ENCODE measurements at regions not wholly inside any gene's neighbourhood (a gene's known extent, or its start where the extent isn't known, plus 50 kb on each side); places are given as distances from the start of the nearest gene placed in this dataset.
"Not testable (repeated sequence)": the region's sequence is repeated elsewhere in the genome, so short reads cannot be mapped to it uniquely, and the experiment has no call there.

- no peak overlapping the region for H3K27ac ChIP-seq (ENCODE audit: low read depth, low read length)
- H3K27me3 ChIP-seq (ENCODE audit: control insufficient read depth, insufficient read depth, low read length), result no peaks in the 10 kb centered on the region
- POLR2A ChIA-PET, result no interaction called here
- H3K9me3 ChIP-seq (ENCODE audit: control insufficient read depth, insufficient read depth, low read length), result no peaks in the 10 kb centered on the region
- TF ChIP-seq, protein P1, sequence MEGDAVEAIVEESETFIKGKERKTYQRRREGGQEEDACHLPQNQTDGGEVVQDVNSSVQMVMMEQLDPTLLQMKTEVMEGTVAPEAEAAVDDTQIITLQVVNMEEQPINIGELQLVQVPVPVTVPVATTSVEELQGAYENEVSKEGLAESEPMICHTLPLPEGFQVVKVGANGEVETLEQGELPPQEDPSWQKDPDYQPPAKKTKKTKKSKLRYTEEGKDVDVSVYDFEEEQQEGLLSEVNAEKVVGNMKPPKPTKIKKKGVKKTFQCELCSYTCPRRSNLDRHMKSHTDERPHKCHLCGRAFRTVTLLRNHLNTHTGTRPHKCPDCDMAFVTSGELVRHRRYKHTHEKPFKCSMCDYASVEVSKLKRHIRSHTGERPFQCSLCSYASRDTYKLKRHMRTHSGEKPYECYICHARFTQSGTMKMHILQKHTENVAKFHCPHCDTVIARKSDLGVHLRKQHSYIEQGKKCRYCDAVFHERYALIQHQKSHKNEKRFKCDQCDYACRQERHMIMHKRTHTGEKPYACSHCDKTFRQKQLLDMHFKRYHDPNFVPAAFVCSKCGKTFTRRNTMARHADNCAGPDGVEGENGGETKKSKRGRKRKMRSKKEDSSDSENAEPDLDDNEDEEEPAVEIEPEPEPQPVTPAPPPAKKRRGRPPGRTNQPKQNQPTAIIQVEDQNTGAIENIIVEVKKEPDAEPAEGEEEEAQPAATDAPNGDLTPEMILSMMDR (IDR thresholded peaks at IDR 0.05; ENCODE audit: low read depth, low read length), result no peak
- H3K4me3 ChIP-seq (ENCODE audit: low read depth, low read length), result no peak overlapping the region
- CTCF ChIA-PET, result no interaction called here
- no peak for DNase-seq (ENCODE audit: low read depth, low spot score)
Observed at GRCh38 chrX:43446752-43447151, 209.3 kb upstream of the MAOA start.

GRCh38 chrX:43448688-43449087 lies 207.4 kb upstream of the MAOA start:
- POLR2A ChIA-PET, result no interaction called here

DNA sequence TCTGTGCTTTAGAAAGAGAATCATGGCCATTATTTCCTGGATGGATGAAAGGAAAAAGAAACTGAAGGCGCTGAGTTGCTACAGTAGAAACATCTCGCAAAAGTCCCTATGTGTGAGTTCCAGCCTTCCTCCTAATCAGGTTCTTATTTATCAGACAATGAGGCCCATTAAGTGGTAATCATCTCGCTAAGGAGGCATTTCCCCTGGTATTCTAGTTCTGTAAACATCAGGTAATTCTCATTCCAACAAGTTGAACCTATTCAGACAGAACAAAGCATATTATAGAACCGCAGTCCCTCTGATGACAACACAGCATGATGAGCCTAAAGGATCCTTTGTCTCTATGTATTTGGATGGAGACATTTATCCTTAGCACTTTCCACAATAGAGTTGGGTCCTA lies 205.7 kb upstream of the MAOA start:
- Histone ChIP-seq H3K27me3 (ENCODE audit: control insufficient read depth, insufficient read depth, low read length) (no peaks in the 10 kb centered on the region), H3K4me3 (ENCODE audit: low read depth, low read length) (no peak overlapping the region), H3K27ac (ENCODE audit: low read depth, low read length) (no peak overlapping the region), H3K9me3 (ENCODE audit: control insufficient read depth, insufficient read depth, low read length) (no peaks in the 10 kb centered on the region; the same call in 1 of the 2 replicates)
- DNase-seq (ENCODE audit: low read depth, low spot score), result no peak
- POLR2A ChIA-PET, result no interaction called here
- TF ChIP-seq, protein P1 (IDR thresholded peaks at IDR 0.05; ENCODE audit: low read depth, low read length), result no peak
- CTCF ChIA-PET, result no interaction called here

More at GRCh38 chrX:43448688-43449087, 207.4 kb upstream of the MAOA start:
- Histone ChIP-seq H3K9me3 (ENCODE audit: control insufficient read depth, insufficient read depth, low read length) (no peaks in the 10 kb centered on the region; the same call in 1 of the 2 replicates), H3K4me3 (ENCODE audit: low read depth, low read length) (no peak overlapping the region), H3K27me3 (ENCODE audit: control insufficient read depth, insufficient read depth, low read length) (no peaks in the 10 kb centered on the region), H3K27ac (ENCODE audit: low read depth, low read length) (no peak overlapping the region)
- no peak for DNase-seq (ENCODE audit: low read depth, low spot score)
- TF ChIP-seq, protein P1 (IDR thresholded peaks at IDR 0.05; ENCODE audit: low read depth, low read length), result no peak
- CTCF ChIA-PET, result no interaction called here

DNA sequence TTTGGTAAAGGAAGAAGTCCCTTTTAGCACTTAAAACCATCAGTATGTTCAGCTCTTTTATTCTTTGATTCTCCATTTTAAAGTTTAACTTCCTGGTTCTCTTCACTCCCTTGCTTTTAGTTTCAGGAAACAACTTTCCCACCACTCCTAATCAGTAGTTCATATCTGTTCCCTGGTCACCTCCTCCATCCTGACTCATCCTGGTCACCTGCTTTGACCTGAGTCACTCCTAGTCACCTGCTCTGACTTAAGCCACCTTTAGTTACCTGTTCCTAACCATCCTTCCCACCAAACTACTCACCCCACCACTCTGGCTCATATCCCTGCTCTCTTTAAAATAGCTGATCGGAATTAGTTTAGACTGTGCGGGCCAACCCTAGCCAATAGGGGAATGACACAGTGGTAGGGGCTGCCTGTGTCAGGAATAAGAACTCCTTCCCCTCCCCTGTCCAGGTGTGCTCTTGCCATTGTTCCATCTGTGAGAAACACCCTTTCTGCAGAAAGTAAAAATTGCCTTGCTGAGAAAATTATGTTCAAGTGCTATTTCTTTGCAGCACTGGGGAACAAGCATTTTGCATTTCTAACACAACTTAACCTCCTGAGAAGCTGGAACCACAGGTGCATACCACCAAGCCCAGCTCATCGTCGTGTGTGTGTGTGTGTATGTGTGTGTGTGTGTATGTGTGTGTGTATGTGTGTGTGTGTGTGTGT lies 204.0 kb upstream of the MAOA start:
- POLR2A ChIA-PET; H3K9me3 ChIP-seq (ENCODE audit: control insufficient read depth, insufficient read depth, low read length); DNase-seq (ENCODE audit: low read depth, low spot score); H3K27ac ChIP-seq (ENCODE audit: low read depth, low read length); CTCF ChIA-PET; H3K4me3 ChIP-seq (ENCODE audit: low read depth, low read length); H3K27me3 ChIP-seq (ENCODE audit: control insufficient read depth, insufficient read depth, low read length): not testable (repeated sequence)

DNA sequence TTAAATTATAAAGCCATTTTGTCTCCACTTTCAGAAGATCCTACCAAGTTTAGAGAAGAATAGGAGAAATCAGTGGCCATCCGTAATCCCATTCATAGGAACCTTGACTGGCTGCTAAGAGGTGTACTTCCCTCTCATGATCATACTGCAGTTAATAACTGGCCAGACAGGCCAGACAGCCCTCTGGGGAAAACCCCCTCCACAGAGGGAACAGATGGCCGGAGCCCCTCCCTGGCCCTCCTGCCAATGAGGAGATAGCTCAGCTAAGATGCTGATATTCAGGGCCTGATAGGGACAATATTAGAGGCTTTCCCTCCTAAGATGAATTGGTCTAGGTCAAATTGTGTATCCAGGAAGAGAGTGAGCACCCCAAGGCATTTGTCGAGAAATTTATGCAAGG lies 200.0 kb upstream of the MAOA start:
- Histone ChIP-seq H3K4me3 (ENCODE audit: low read depth, low read length) (no peak overlapping the region), H3K27ac (ENCODE audit: low read depth, low read length) (no peak overlapping the region), H3K27me3 (ENCODE audit: control insufficient read depth, insufficient read depth, low read length) (no peaks in the 10 kb centered on the region), H3K9me3 (ENCODE audit: control insufficient read depth, insufficient read depth, low read length) (no peaks in the 10 kb centered on the region; the same call in 1 of the 2 replicates)
- TF ChIP-seq, protein P1 (IDR thresholded peaks at IDR 0.05; ENCODE audit: low read depth, low read length), result no peak
- POLR2A ChIA-PET, result no interaction called here
- CTCF ChIA-PET, result no interaction called here
- no peak for DNase-seq (ENCODE audit: low read depth, low spot score)
